Trophoblast cell (in vitro differentiated cells and primary cell): ENCODE measurements at regions not wholly inside any gene's neighbourhood (a gene's known extent, or its start where the extent isn't known, plus 50 kb on each side); places are given as distances from the start of the nearest gene placed in this dataset.

Experiments
- DNase-seq, 2 donors: peaks; one replicate each; pipeline ENCODE4 v3.0.0-alpha.2; 2016
- H2AFZ ChIP-seq: 2 replicates; pipeline ENCODE4 v1.6.1; 2013; ENCODE audit warnings: low read length, moderate library complexity, mild to moderate bottlenecking; ENCODE audit not compliant: insufficient read depth, poor library complexity
- H2AK5ac ChIP-seq: 2 replicates; pipeline ENCODE4 v1.6.1; 2013; ENCODE audit warnings: mild to moderate bottlenecking, low read length
- H2BK120ac ChIP-seq: 2 replicates; pipeline ENCODE4 v1.6.1; 2013; ENCODE audit warnings: low read length, mild to moderate bottlenecking, moderate library complexity; ENCODE audit not compliant: insufficient read depth, poor library complexity
- H2BK12ac ChIP-seq: 2 replicates; pipeline ENCODE4 v1.6.1; 2013; ENCODE audit warnings: mild to moderate bottlenecking, low read length, moderate library complexity
- H2BK5ac ChIP-seq: 2 replicates; pipeline ENCODE4 v1.6.1; 2013; ENCODE audit warnings: low read length, low read depth, moderate library complexity, mild to moderate bottlenecking; ENCODE audit not compliant: poor library complexity
- H3K14ac ChIP-seq: 2 replicates; pipeline ENCODE4 v1.6.1; 2013; ENCODE audit warnings: mild to moderate bottlenecking, low read length
- H3K18ac ChIP-seq: 2 replicates; pipeline ENCODE4 v1.6.1; 2013; ENCODE audit warnings: mild to moderate bottlenecking, low read length
- H3K23ac ChIP-seq: 2 replicates; pipeline ENCODE4 v1.6.1; 2013; ENCODE audit warnings: low read length
- H3K27ac ChIP-seq: 2 replicates; pipeline ENCODE4 v1.5.1; 2013; ENCODE audit warnings: low read depth, mild to moderate bottlenecking, inconsistent platforms, low read length, moderate library complexity
- H3K27me3 ChIP-seq: 2 replicates; pipeline ENCODE4 v1.6.1; 2013; ENCODE audit warnings: inconsistent platforms, mild to moderate bottlenecking, low read length, moderate library complexity; ENCODE audit not compliant: insufficient read depth
- H3K36me3 ChIP-seq, 2 experiments: 1 replicate in 1 of 2; 2 replicates in 1 of 2; pipeline ENCODE4 v1.6.1; 2013; ENCODE audit warnings: low read length in 2 of 2, mild to moderate bottlenecking in 2 of 2, moderate library complexity in 1 of 2; ENCODE audit not compliant: insufficient read depth in 2 of 2, control insufficient read depth in 1 of 2
- H3K4ac ChIP-seq: 2 replicates; pipeline ENCODE4 v1.6.1; 2013; ENCODE audit warnings: low read depth, mild to moderate bottlenecking, low read length, moderate library complexity
- H3K4me1 ChIP-seq, 2 experiments: 1 replicate in 1 of 2; 2 replicates in 1 of 2; pipeline ENCODE4 v1.6.1; 2013; ENCODE audit warnings: low read length in 2 of 2, mild to moderate bottlenecking in 2 of 2, moderate library complexity in 1 of 2; ENCODE audit not compliant: insufficient read depth in 2 of 2, control insufficient read depth in 1 of 2
- H3K4me2 ChIP-seq: 2 replicates; pipeline ENCODE4 v1.6.1; 2013; ENCODE audit warnings: inconsistent platforms, mild to moderate bottlenecking, low read length, moderate library complexity
- H3K4me3 ChIP-seq: 2 replicates; pipeline ENCODE4 v1.5.1; 2013; ENCODE audit warnings: mild to moderate bottlenecking, low read depth, low read length, inconsistent platforms
- H3K79me1 ChIP-seq: one replicate; pipeline ENCODE4 v1.6.1; 2013; ENCODE audit warnings: low read length
- H3K79me2 ChIP-seq: 2 replicates; pipeline ENCODE4 v1.6.1; 2013; ENCODE audit warnings: low read length, mild to moderate bottlenecking; ENCODE audit not compliant: control insufficient read depth, insufficient read depth, poor library complexity
- H3K9ac ChIP-seq: 2 replicates; pipeline ENCODE4 v1.6.1; 2013; ENCODE audit warnings: mild to moderate bottlenecking, low read length
- H3K9me3 ChIP-seq: 2 replicates; pipeline ENCODE4 v1.6.1; 2013; ENCODE audit warnings: low read depth, mild to moderate bottlenecking, control low read depth, inconsistent platforms, low read length; ENCODE audit not compliant: insufficient read depth
- H4K12ac ChIP-seq: 2 replicates; pipeline ENCODE4 v1.6.1; 2013; ENCODE audit warnings: low read depth, mild to moderate bottlenecking, low read length, moderate library complexity
- H4K8ac ChIP-seq: 2 replicates; pipeline ENCODE4 v1.6.1; 2013; ENCODE audit warnings: low read depth, mild to moderate bottlenecking, low read length, moderate library complexity
- H4K91ac ChIP-seq: one replicate; pipeline ENCODE4 v1.6.1; 2013; ENCODE audit warnings: low read depth, mild to moderate bottlenecking, low read length, moderate library complexity
- WGBS: extraction: QIAGEN DNeasy Blood & Tissue Kit; methylation state at CpG from one replicate; pipeline ENCODE4 v1.1.7; 2013; ENCODE audit warnings: missing lambda C conversion rate; ENCODE audit not compliant: insufficient read length, insufficient coverage; ENCODE audit errors: extremely low coverage; 5-methylcytosine and 5-hydroxymethylcytosine counted together

DNA sequence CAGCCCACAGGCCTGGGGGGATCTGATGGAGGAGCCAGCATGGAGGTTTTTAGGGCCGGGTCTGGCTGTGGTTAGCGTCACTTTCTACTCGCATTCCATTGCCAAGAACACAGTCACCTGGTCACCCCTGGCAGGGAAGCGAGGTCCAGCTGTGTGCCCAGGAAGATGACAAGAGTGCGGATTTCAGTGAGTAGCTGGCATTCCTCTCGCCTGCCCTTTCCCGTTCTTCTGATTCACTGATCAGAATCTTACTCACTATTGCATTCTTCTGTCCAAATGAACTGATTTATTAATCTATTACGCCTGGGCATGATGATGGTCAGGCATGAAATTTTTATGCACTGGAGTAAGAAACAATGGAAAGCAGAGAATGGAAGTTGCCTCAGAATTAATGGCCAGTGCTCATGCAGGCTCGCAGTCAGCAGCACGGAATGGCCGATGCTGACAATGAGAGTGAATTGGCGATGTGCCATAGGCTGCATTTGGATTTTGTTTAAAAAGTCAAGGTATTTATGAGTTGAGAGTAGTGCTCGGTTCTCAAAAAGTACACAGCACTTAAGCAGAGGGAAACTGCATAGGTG, 76.4 kb upstream of the MGAT5 start:
- Histone ChIP-seq H3K79me2 (no peaks in the 10 kb centered on the region), H3K4ac (no peak overlapping the region), H3K23ac (no peak overlapping the region), H2AK5ac (no peak overlapping the region), H4K12ac (no peak overlapping the region), H2BK12ac (no peak overlapping the region), H3K9ac (no peak overlapping the region), H3K79me1 (no peaks in the 10 kb centered on the region), H3K18ac (no peak overlapping the region), H3K4me2 (no peak overlapping the region), H2BK120ac (no peak overlapping the region), H3K14ac (no peak overlapping the region), H2BK5ac (no peak overlapping the region), H2AFZ (no peak overlapping the region), H3K36me3 (no peaks in the 10 kb centered on the region), H3K4me1 (peaks cover 3 to 10% of the 10 kb centered on the region in 2 experiments), H4K8ac (no peak overlapping the region), H3K4me3 (no peak overlapping the region), H4K91ac (no peak overlapping the region), H3K27ac (no peak overlapping the region), H3K9me3 (no peaks in the 10 kb centered on the region), H3K27me3 (no peaks in the 10 kb centered on the region)
- DNase-seq = peak; percentile 96 to 97
- no CpG with 5 or more reads among the region's 13 CpGs for WGBS

DNA sequence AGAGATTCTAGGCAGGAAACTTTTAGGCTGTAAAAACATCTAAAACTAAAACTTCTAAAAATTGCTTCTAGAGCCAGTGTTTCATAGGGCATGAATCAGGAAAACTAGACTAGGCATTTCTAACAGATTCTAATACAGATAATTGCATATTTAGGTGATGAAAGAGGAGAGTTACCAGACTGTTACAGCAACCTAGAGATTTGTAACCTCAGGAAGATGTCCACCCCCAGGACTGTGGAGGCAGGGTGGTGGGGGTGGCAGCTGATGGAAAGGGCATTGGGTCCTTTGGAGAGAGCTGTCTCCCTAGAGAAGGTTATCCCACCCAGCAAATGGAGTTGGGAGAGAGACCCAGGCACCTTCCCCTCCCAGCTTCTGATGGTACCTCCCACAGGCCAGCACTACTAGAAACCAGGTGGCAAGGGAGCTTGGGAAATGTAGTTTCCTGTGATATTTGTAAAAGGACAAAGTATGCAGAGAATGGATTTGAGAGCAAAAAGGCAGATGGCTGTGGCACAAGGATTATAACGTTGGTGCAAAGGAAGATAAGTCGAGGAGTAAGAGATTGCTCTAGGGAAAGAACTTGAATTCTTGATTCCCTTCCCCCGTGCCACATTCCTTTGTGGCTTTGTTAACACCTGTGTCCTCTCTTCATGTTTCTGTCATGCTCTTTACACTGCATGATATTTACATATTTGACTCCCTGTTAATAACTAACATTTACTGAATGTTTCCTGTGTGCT, 75.6 kb upstream of the MGAT5 start:
- no peak overlapping the region for H3K9ac ChIP-seq
- no peak overlapping the region for H3K14ac ChIP-seq
- H3K9me3 ChIP-seq = no peaks in the 10 kb centered on the region
- peaks cover 3 to 10% of the 10 kb centered on the region in 2 experiments for H3K4me1 ChIP-seq
- no peak overlapping the region for H4K91ac ChIP-seq
- no peaks in the 10 kb centered on the region for H3K79me2 ChIP-seq
- H3K4ac ChIP-seq = no peak overlapping the region
- H2AK5ac ChIP-seq = no peak overlapping the region
- H3K79me1 ChIP-seq = no peaks in the 10 kb centered on the region
- H2AFZ ChIP-seq = no peak overlapping the region
- no peak overlapping the region for H4K8ac ChIP-seq
- no peak overlapping the region for H3K27ac ChIP-seq
- no peak overlapping the region for H3K18ac ChIP-seq
- H3K27me3 ChIP-seq = no peaks in the 10 kb centered on the region
- no peak overlapping the region for H2BK5ac ChIP-seq
- H3K36me3 ChIP-seq = no peaks in the 10 kb centered on the region
- H3K4me3 ChIP-seq = no peak overlapping the region
- no CpG with 5 or more reads among the region's 3 CpGs for WGBS
- no peak overlapping the region for H2BK120ac ChIP-seq
- DNase-seq = peak in 1 of 2 donors; percentile 77
- no peak overlapping the region for H3K23ac ChIP-seq
- no peak overlapping the region for H3K4me2 ChIP-seq
- H2BK12ac ChIP-seq = no peak overlapping the region
- H4K12ac ChIP-seq = no peak overlapping the region

DNA sequence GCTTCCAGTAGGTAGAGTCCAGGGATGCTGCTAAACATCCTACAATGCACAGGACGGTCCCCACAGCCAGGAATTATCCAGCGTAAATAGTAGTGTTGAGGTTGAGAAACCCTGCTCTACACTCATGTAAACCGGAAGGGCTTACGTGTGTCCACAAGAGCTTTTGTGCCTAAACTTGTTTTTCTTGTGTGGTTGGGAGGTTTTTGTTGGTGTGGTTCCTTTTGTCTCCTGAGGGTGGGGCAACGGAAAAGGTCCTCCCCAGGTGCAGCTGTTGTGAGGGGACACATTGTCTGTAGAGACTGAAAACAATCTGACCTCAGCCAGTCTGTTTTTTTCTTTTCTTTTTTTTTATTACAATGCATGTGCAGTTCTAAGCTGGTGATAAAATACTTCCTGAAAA, 72.7 kb upstream of the MGAT5 start:
- Histone ChIP-seq H3K9me3 (no peaks in the 10 kb centered on the region), H3K4me3 (no peak overlapping the region), H2AFZ (no peak overlapping the region), H3K27me3 (no peaks in the 10 kb centered on the region), H3K23ac (no peak overlapping the region), H3K79me2 (no peaks in the 10 kb centered on the region), H3K9ac (no peak overlapping the region), H3K4me1 (peaks cover 3 to 10% of the 10 kb centered on the region in 2 experiments), H2BK120ac (no peak overlapping the region), H3K79me1 (no peaks in the 10 kb centered on the region), H2AK5ac (no peak overlapping the region), H4K12ac (no peak overlapping the region), H2BK5ac (no peak overlapping the region), H3K18ac (no peak overlapping the region), H3K27ac (no peak overlapping the region), H4K91ac (no peak overlapping the region), H4K8ac (no peak overlapping the region), H3K4ac (no peak overlapping the region), H3K36me3 (no peaks in the 10 kb centered on the region), H3K4me2 (no peak overlapping the region), H2BK12ac (no peak overlapping the region), H3K14ac (no peak overlapping the region)
- DNase-seq = peak in 1 of 2 donors; percentile 65
- whole genome bisulfite sequencing = no CpG with 5 or more reads among the region's 5 CpGs

DNA sequence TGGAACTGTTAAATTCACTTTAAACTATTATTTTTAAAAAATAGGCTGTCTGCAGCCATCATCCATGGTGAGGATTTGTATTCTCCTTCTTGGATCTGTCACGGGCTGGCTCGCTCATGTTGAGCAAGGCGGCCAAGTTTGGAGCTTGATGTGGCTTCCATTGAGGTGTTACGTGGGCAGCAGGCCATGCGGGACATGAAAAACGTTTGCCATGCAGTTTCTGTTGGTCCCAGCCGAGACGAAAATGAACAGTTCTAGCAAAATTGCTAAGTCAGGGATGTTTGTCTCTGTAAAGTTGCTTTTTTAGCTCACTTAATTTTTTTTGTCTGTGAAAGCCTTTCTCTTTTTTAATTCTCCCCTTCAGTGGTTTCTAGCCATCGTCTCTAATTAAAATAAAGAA, 70.2 kb upstream of the MGAT5 start:
- no peak for DNase-seq
- Histone ChIP-seq H3K4me2 (no peak overlapping the region), H2BK120ac (no peak overlapping the region), H2AFZ (no peak overlapping the region), H3K79me1 (no peaks in the 10 kb centered on the region), H4K8ac (no peak overlapping the region), H3K23ac (no peak overlapping the region), H3K27me3 (no peaks in the 10 kb centered on the region), H3K36me3 (no peaks in the 10 kb centered on the region), H2BK5ac (no peak overlapping the region), H2AK5ac (no peak overlapping the region), H2BK12ac (no peak overlapping the region), H3K27ac (no peak overlapping the region), H3K9me3 (no peaks in the 10 kb centered on the region), H3K79me2 (no peaks in the 10 kb centered on the region), H3K4ac (no peak overlapping the region), H3K14ac (no peak overlapping the region), H4K12ac (no peak overlapping the region), H3K4me3 (peak overlapping the region; percentile 30), H4K91ac (no peak overlapping the region), H3K4me1 (no peaks in the 10 kb centered on the region), H3K9ac (no peak overlapping the region), H3K18ac (no peak overlapping the region)
- WGBS = no CpG with 5 or more reads among the region's 9 CpGs
